ENCODE measurements at regions not wholly inside any gene's neighbourhood (a gene's known extent, or its start where the extent isn't known, plus 50 kb on each side); places are given as distances from the start of the nearest gene placed in this dataset.

GRCh38 chr10:36636285-36636839 is 489.0 kb upstream of the ANKRD30A start:
- no peak for TF ChIP-seq CTCF (IDR thresholded peaks at IDR 0.05; ENCODE audit: insufficient read depth, low read length, poor library complexity, severe bottlenecking)
- Histone ChIP-seq H3K27me3 (ENCODE audit: control insufficient read depth, insufficient read depth, low read length) (no peaks in the 10 kb centered on the region), H3K36me3 (ENCODE audit: control insufficient read depth, insufficient read depth, low read length) (no peaks in the 10 kb centered on the region), H3K4me3 (ENCODE audit: low read depth, low read length) (no peak overlapping the region)
- DNase-seq (ENCODE audit: low read depth): no peak

GRCh38 chr10:36634916-36635315 is 490.5 kb upstream of the ANKRD30A start:
- no peaks in the 10 kb centered on the region for H3K27me3 ChIP-seq (ENCODE audit: control insufficient read depth, insufficient read depth, low read length)
- no peak overlapping the region for H3K4me3 ChIP-seq (ENCODE audit: low read depth, low read length)
- no peak for TF ChIP-seq CTCF (IDR thresholded peaks at IDR 0.05; ENCODE audit: insufficient read depth, low read length, poor library complexity, severe bottlenecking)
- no peaks in the 10 kb centered on the region for H3K36me3 ChIP-seq (ENCODE audit: control insufficient read depth, insufficient read depth, low read length)
- no peak for DNase-seq (ENCODE audit: low read depth)

- no peaks in the 10 kb centered on the region for H3K36me3 ChIP-seq (ENCODE audit: control insufficient read depth, insufficient read depth, low read length)
- no peak for DNase-seq (ENCODE audit: low read depth)
- TF ChIP-seq CTCF (IDR thresholded peaks at IDR 0.05; ENCODE audit: insufficient read depth, low read length, poor library complexity, severe bottlenecking): no peak
- H3K4me3 ChIP-seq (ENCODE audit: low read depth, low read length): no peak overlapping the region
- no peaks in the 10 kb centered on the region for H3K27me3 ChIP-seq (ENCODE audit: control insufficient read depth, insufficient read depth, low read length)
These were observed 495.1 kb upstream of the ANKRD30A start for GRCh38 chr10:36630267-36630666.

GRCh38 chr10:36629476-36629875 is 495.9 kb upstream of the ANKRD30A start:
- no peak for DNase-seq (ENCODE audit: low read depth)
- Histone ChIP-seq H3K4me3 (ENCODE audit: low read depth, low read length) (no peak overlapping the region), H3K27me3 (ENCODE audit: control insufficient read depth, insufficient read depth, low read length) (no peaks in the 10 kb centered on the region), H3K36me3 (ENCODE audit: control insufficient read depth, insufficient read depth, low read length) (no peaks in the 10 kb centered on the region)
- TF ChIP-seq CTCF (IDR thresholded peaks at IDR 0.05; ENCODE audit: insufficient read depth, low read length, poor library complexity, severe bottlenecking): no peak

- DNase-seq (ENCODE audit: low read depth): peak; percentile 42
- H3K27me3 ChIP-seq (ENCODE audit: control insufficient read depth, insufficient read depth, low read length): no peaks in the 10 kb centered on the region
- TF ChIP-seq CTCF (IDR thresholded peaks at IDR 0.05; ENCODE audit: insufficient read depth, low read length, poor library complexity, severe bottlenecking): no peak
- no peaks in the 10 kb centered on the region for H3K36me3 ChIP-seq (ENCODE audit: control insufficient read depth, insufficient read depth, low read length)
- H3K4me3 ChIP-seq (ENCODE audit: low read depth, low read length): no peak overlapping the region
These were observed 500.8 kb upstream of the ANKRD30A start for GRCh38 chr10:36624551-36625100.

GRCh38 chr10:36621346-36621745 is 504.1 kb upstream of the ANKRD30A start:
- H3K36me3 ChIP-seq (ENCODE audit: control insufficient read depth, insufficient read depth, low read length): no peaks in the 10 kb centered on the region
- DNase-seq (ENCODE audit: low read depth): peak; percentile 52
- TF ChIP-seq CTCF (IDR thresholded peaks at IDR 0.05; ENCODE audit: insufficient read depth, low read length, poor library complexity, severe bottlenecking): no peak
- no peaks in the 10 kb centered on the region for H3K27me3 ChIP-seq (ENCODE audit: control insufficient read depth, insufficient read depth, low read length)
- H3K4me3 ChIP-seq (ENCODE audit: low read depth, low read length): no peak overlapping the region

Measured in kidney epithelial cell (primary cell).